Endothelial cell of umbilical vein (primary cell): ENCODE measurements at regions not wholly inside any gene's neighbourhood (a gene's known extent, or its start where the extent isn't known, plus 50 kb on each side); places are given as distances from the start of the nearest gene placed in this dataset.

Source experiments
- BruUV-seq: library from RNA; stranded (reverse); fragments of 400-500 nt; replicated peaks from 2 replicates; lab custom pipeline; 2021; lab: Mats Ljungman, UMichigan
- CTCF ChIA-PET: fragments of 300-600, 350-600 bp; sonication (Branson Sonifier 250); formaldehyde crosslinking; loops from one replicate; lab custom pipeline; 2021; ENCODE audit warnings: antibody characterized with exemption, inconsistent platforms; lab: Charles Lee
- POLR2A ChIA-PET: fragments of 300-600, 350-600 bp; sonication (Branson Sonifier 250); formaldehyde crosslinking; loops from one replicate; lab custom pipeline; 2021; ENCODE audit warnings: antibody characterized with exemption, inconsistent platforms; lab: Charles Lee
- DNase-seq: peaks from one replicate; pipeline ENCODE4 v3.0.0-alpha.2; 2011; ENCODE audit warnings: low read depth, low spot score
- FAIRE-seq: peaks from 2 replicates; lab custom pipeline; 2011; peaks lifted over from hg19 to GRCh38; lab: Jason Lieb, UNC
- H2AFZ ChIP-seq: 2 replicates; pipeline ENCODE4 v1.6.0; 2012; ENCODE audit warnings: low read depth, low read length, control low read depth, inconsistent platforms
- H3K27ac ChIP-seq: 2 replicates; pipeline ENCODE4 v1.5.1; 2011; ENCODE audit warnings: low read depth, mild to moderate bottlenecking, control low read depth, low read length, moderate library complexity; ENCODE audit not compliant: insufficient read depth
- H3K27me3 ChIP-seq, 2 experiments: 2 replicates each; pipeline versions ENCODE4 v1.6.0 to v1.6.1; 2011; ENCODE audit warnings: low read length in 2 of 2, mixed read lengths in 1 of 2; ENCODE audit not compliant: control insufficient read depth in 2 of 2, insufficient read depth in 2 of 2
- H3K36me3 ChIP-seq, 2 experiments: 2 replicates in 1 of 2; 3 replicates in 1 of 2; pipeline ENCODE4 v1.5.1; 2011; ENCODE audit warnings: low read length in 2 of 2, mild to moderate bottlenecking in 1 of 2, moderate library complexity in 1 of 2; ENCODE audit not compliant: control insufficient read depth in 2 of 2, insufficient read depth in 2 of 2; ENCODE audit errors: extremely low read depth in 1 of 2
- H3K4me1 ChIP-seq: 3 replicates; pipeline ENCODE4 v1.5.1; 2011; ENCODE audit warnings: mild to moderate bottlenecking, low read length; ENCODE audit not compliant: control insufficient read depth, insufficient read depth; ENCODE audit errors: extremely low read depth
- H3K4me2 ChIP-seq: 2 replicates; pipeline ENCODE4 v1.6.1; 2011; ENCODE audit warnings: low read length, control low read depth, mixed read lengths; ENCODE audit not compliant: insufficient read depth
- H3K4me3 ChIP-seq, 3 experiments: fragments of 200-600 bp in 1 of 3; sonication (generic), shearing (Covaris generic) in 1 of 3; replicated peaks in 1 of 3; 2 replicates each; pipeline ENCODE4 v1.5.1; 2011 to 2016; ENCODE audit warnings: control low read depth in 3 of 3, low read length in 3 of 3, mild to moderate bottlenecking in 2 of 3, inconsistent platforms in 1 of 3, low read depth in 1 of 3, moderate library complexity in 1 of 3; ENCODE audit not compliant: insufficient read depth in 1 of 3
- H3K79me2 ChIP-seq: 2 replicates; pipeline ENCODE4 v1.6.0; 2012; ENCODE audit warnings: low read length, inconsistent platforms; ENCODE audit not compliant: control insufficient read depth, insufficient read depth
- H3K9ac ChIP-seq: replicated peaks from 2 replicates; pipeline ENCODE3; 2011; ENCODE audit warnings: low read length, control low read depth; ENCODE audit not compliant: insufficient read depth; ENCODE audit errors: extremely low read depth
- H3K9me1 ChIP-seq: replicated peaks from 3 replicates; pipeline ENCODE4 v1.6.0; 2011; ENCODE audit warnings: mild to moderate bottlenecking, low read length; ENCODE audit not compliant: control insufficient read depth, insufficient read depth; ENCODE audit errors: extremely low read depth
- H3K9me3 ChIP-seq: replicated peaks from 2 replicates; pipeline ENCODE4 v1.5.1; 2012; ENCODE audit warnings: low read length, inconsistent platforms; ENCODE audit not compliant: control insufficient read depth, insufficient read depth
- H4K20me1 ChIP-seq: replicated peaks from 2 replicates; pipeline ENCODE3; 2011; ENCODE audit warnings: mild to moderate bottlenecking, low read length; ENCODE audit not compliant: control insufficient read depth, insufficient read depth; ENCODE audit errors: extremely low read depth
- CTCF ChIP-seq, 2 donors: IDR thresholded peaks; 1 replicate in 1 of 2; 2 replicates in 1 of 2; pipeline ENCODE4 v1.5.1; 2011; ENCODE audit warnings: low read length in 2 of 2, mild to moderate bottlenecking in 2 of 2, moderate library complexity in 2 of 2, control low read depth in 1 of 2, inconsistent platforms in 1 of 2, low read depth in 1 of 2; ENCODE audit not compliant: insufficient read depth in 1 of 2; ENCODE audit errors: extremely low read depth in 1 of 2
- EZH2 ChIP-seq: IDR thresholded peaks from 2 replicates; pipeline ENCODE4 v1.6.1; 2012; ENCODE audit warnings: borderline replicate concordance, low read depth, mild to moderate bottlenecking, moderate library complexity, low read length, inconsistent platforms; ENCODE audit not compliant: severe bottlenecking
- FOS ChIP-seq: IDR thresholded peaks from 2 replicates; pipeline ENCODE4 v1.6.1; 2011; ENCODE audit warnings: mild to moderate bottlenecking, low read length, moderate library complexity, borderline replicate concordance; ENCODE audit not compliant: insufficient read depth
- GATA2 ChIP-seq: IDR thresholded peaks from 2 replicates; pipeline ENCODE4 v1.7.0; 2011; ENCODE audit warnings: low read depth, mild to moderate bottlenecking, moderate library complexity, mixed read lengths, low read length; ENCODE audit not compliant: insufficient read length, insufficient read depth
- JUN ChIP-seq: IDR thresholded peaks from 2 replicates; pipeline ENCODE4 v1.6.1; 2011; ENCODE audit warnings: borderline replicate concordance, low read depth; ENCODE audit not compliant: insufficient read length, insufficient read depth
- MAX ChIP-seq: IDR thresholded peaks from 2 replicates; pipeline ENCODE4 v1.6.1; 2011; ENCODE audit not compliant: insufficient read depth, insufficient read length
- MYC ChIP-seq: IDR thresholded peaks from one replicate; pipeline ENCODE4 v1.6.1; 2011; ENCODE audit warnings: mild to moderate bottlenecking, low read depth, low read length
- POLR2A ChIP-seq: IDR thresholded peaks from 2 replicates; pipeline ENCODE4 v1.6.1; 2012; ENCODE audit warnings: low read depth, mild to moderate bottlenecking, control low read depth, low read length
- POLR2AphosphoS5 ChIP-seq: IDR thresholded peaks from 2 replicates; pipeline ENCODE4 v1.6.1; 2012; ENCODE audit warnings: low read depth, mild to moderate bottlenecking, control low read depth, low read length, moderate library complexity; ENCODE audit not compliant: insufficient read depth
- dilution Hi-C: fragments of 300-500 bp; cut with MboI; formaldehyde crosslinking; loops from one replicate; pipeline ENCODE4 v1.15.0; 2019; ENCODE audit warnings: low sequenced_read_pairs; ENCODE audit not compliant: extremely low pct_ligation_motif_present
- intact Hi-C: fragments of 100-400 bp; cut with micrococcal nuclease; formaldehyde crosslinking; loops from one replicate; pipeline ENCODE4 v1.10.0; 2022

- no peaks in the 10 kb centered on the region for H3K4me1 ChIP-seq
- ChIA-PET POLR2A (no interaction called here), CTCF (interaction anchor here (1.0 to 2.8 kb wide), 3 partner anchors 94 to 271 kb away, joined by 3 to 16 read pairs (median 9); no protein-coding TSS in a partner anchor)
- no peaks in the 10 kb centered on the region for H3K79me2 ChIP-seq
- no peaks in the 10 kb centered on the region for H3K9me3 ChIP-seq
- no peaks in the 10 kb centered on the region for H4K20me1 ChIP-seq
- no peaks in the 10 kb centered on the region for H3K9me1 ChIP-seq
- FAIRE-seq (no peak), DNase-seq (no peak)
- no peaks in the 10 kb centered on the region for H3K36me3 ChIP-seq
- H3K4me3 ChIP-seq: no peak overlapping the region
- intact Hi-C loops (no loop called here), dilution Hi-C loops (no loop called here)
- no TSS peak for BruUV-seq
- H2AFZ ChIP-seq: no peak overlapping the region
- H3K27me3 ChIP-seq: no peaks in the 10 kb centered on the region
- no peak overlapping the region for H3K4me2 ChIP-seq
- no peak overlapping the region for H3K9ac ChIP-seq
- H3K27ac ChIP-seq: no peak overlapping the region
- TF ChIP-seq POLR2A (no peak), JUN (no peak), POLR2AphosphoS5 (no peak), FOS (no peak), GATA2 (no peak), EZH2 (no peak), MYC (no peak), MAX (no peak), CTCF (IDR thresholded peaks at IDR 0.05; ENCODE audit: extremely low read depth in 1 of 2, insufficient read depth in 1 of 2, low read depth in 1 of 2, low read length in 2 of 2) (no peak)
These were observed 223.4 kb upstream of the AMIGO2 start for GRCh38 chr12:47303207-47303606.
